ENCODE measurements at regions not wholly inside any gene's neighbourhood (a gene's known extent, or its start where the extent isn't known, plus 50 kb on each side); places are given as distances from the start of the nearest gene placed in this dataset.

DNA sequence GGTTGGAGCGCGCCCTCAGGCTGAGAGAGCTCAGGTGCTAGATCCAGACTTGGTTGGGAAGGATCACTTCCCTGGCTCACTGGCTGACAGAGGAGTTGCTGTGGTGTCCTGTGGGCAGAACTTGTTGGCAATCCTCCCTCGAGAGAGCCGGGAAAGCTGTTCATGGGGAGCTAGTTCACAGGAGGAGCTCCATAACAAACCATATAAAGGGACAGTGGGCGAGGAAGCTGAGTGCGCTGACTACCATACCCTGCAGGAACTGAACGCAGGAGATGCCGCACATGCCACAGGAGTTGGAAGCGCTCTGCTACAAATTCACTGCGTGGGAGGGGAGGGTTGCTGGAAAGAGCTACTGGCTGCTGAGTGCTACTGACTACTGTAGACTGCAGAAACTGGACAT lies 243.2 kb downstream of the OGFRL1 start:
- no peak for DNase-seq

DNA sequence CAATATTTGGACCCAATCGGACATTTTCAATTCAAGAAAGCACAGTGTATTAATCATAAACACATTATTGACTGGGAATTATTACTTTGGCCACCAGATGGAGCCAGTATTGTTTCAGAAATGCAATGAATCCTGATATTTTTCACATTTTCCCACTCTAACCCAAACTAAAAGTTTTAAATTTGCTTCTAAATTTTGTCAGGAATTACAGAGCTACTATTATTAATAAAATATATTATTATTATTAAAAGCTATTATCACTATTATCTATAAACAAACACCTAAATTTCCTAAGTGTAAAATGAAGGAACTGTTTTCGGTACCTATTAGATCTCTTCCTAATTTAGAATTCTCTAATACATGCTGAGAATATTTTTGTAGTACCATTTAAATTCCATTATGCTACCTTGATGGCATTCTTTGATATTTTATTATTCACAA lies 245.3 kb downstream of the OGFRL1 start:
- DNase-seq = no peak

DNA sequence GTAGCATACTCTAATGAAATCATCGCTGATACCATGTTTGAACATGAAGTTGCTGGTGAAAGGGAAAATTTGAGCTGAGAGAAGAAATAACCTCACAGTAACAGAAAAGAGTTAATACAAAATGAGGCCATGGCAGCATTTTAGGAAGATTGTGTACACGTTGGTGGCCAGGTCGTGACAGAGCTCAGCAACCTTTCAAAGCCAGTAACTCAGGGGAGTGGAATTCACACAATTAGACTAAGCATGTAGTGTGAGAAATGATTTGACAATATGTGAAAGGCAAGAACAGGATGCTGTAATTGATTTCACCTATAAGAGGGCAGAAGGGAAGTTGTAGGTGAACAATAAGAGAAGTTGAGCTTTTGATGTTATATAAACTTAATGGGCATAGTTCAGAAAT lies 246.3 kb downstream of the OGFRL1 start:
- no peak for DNase-seq

DNA sequence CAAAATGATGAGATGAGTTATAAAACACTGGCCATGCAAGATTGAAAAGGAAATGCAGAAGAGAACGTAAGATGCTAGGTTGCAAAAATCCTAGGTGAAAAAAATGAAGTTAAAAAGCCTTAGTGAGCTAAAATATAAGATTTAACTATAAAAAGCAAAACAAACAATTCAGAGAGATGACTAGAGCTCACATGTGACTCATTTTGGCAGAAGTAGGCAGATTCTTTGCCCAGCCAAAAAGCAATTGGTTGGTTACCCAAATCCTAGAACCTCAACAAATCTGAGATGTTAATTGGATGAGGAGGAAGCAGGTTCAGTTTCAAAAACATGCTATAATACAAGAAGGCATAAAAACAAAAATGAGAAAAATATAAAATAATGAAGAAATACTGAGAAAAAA lies 249.1 kb downstream of the OGFRL1 start:
- DNase-seq = peak; percentile 31

DNA sequence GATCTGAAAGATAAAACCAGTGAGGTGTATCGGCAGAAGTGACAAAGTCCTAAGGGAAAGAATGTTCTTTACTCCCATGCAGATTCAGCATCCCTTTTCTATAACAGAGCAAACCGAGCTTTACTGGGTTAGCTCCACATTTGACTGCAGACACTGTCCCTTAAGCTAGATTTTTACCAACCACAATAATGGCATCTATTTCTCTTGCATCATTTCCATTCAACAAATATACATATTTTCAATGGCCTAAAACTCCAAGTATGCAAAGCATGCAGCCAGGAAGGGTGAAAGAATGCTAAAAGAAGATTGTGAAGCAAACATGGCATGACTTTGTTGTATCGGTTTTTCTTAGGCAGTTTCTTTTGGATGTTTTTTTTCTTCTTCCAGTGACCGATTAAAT lies 255.4 kb downstream of the OGFRL1 start:
- DNase-seq = no peak

DNA sequence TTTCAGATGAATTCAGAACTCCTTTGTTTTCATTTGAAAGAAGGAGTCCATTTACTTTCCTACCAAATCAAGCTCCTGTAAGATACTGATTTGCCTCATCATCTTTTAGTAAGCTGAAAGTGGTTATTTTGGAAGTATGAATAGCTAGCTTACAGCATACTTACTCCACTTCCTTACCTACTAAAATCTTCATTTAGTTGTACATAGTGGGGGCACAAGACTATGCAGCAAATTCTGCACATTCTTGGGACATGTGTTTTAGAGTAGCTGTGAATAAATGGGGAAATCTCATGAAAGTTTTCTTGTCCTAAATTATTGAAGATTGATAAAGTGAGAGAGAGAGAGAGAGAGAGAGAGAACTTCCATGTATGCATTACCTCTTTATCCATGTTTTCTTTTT lies 256.3 kb downstream of the OGFRL1 start:
- DNase-seq = no peak

DNA sequence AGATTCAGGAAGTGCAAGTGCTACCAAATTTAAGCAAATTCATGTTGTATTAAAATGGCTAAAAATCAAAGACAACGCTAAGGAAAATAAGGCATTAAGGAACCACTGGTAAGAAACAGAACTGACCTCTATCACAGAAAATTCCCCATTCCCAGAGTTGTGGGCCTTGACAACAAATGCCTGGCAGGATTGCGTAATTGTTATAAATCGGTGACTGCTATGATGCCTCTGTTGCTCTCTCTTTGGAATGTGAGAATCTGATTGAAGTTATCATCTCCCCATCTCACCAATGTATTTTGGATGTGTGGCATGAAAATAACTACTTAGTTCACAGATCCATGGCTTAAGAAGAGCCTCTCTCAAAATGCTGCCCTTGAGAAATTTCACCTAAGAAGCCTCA lies 257.3 kb downstream of the OGFRL1 start:
- no peak for DNase-seq

DNA sequence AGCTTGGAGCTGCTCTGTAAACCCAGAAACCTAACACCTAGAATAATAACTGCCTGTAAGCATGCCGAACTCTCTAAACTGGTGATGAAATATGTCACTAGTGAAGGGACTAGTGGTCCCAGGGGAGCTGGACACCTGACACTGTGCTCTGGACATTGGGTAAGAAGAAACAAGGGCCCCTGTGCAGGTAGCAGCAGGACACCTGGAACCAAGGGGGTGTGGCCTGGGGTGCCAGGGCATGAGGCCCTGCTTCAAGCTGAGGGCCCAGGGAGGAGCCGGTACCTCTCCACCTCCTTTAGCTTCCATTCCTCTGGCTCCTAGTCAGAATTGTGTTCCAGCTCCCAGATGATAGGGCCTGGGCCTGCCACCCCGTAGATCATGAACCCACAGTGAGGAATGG lies 263.2 kb downstream of the OGFRL1 start:
- DNase-seq = no peak

DNA sequence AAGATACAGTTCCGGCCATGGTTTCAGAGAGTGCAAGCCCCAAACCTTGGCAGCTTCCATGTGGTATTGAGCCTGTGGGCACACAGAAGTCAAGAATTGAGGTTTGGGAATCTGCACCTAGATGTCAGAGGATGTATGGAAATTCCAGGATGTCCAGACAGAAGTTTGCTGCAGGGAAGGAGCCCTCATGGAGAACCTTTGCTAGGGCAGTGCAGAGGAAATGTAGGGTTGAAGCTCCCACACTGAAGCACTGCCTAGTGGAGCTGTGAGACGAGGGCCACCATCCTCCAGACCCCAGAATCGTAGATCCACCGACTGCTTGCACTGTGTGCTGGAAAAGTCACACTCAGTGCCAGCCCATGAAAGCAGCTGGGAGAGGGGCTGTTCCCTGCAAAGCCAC lies 267.5 kb downstream of the OGFRL1 start:
- no peak for DNase-seq

DNA sequence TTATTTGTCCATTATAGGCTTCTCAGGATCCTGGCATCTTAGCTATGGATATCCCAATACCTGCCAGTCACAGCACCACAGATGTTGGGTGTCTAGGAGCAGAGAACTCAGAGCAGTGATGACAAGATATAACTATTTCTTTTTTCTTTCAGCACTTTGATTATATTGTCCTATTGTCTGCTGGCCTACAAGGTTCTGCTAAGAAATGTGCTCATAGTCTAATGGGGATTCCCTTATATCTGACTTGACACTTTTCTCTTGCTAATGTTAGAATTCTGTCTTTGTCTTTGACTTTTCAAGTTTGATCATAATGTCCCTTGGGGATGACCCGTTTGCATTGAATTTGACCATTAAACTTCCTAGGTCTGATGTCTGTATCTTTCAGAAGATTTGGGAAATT lies 270.4 kb downstream of the OGFRL1 start:
- no peak for DNase-seq

DNA sequence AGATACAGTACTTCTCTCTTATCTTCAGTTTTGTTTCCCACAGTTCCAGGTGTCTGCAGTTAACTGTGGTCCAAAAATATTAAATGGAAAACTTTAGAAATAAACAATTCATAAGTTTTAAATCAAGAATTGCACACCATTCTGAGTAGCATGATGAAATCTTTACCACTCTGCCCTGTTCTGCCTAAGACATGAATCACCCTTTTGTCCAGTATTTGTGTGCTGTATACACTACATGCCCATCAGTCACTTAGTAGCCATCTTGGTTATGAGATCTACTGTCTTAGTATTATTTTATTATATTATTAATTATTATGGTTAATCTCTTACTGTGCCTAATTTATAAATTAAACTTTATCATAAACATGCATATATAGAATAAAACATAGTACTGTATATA lies 279.0 kb downstream of the OGFRL1 start:
- DNase-seq = no peak

DNA sequence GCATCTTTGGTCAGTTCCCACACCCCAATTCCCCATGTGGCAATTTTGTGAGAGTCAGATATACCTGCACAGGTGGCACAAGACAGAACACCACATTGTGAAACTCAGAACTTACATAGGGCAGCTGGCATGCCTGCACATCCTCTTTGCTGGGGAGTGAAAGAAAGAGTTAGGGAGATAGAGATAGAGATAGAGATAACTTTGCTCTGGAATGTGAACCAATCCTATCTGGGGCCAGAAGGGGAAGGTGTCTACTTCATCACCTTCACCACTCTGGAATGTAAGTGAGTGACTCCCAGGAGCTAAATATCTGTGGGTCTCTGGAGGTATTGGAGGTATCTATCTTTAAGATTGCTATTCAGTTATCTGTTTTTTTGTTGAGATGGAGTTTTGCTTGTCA lies 289.2 kb downstream of the OGFRL1 start:
- no peak for DNase-seq

DNA sequence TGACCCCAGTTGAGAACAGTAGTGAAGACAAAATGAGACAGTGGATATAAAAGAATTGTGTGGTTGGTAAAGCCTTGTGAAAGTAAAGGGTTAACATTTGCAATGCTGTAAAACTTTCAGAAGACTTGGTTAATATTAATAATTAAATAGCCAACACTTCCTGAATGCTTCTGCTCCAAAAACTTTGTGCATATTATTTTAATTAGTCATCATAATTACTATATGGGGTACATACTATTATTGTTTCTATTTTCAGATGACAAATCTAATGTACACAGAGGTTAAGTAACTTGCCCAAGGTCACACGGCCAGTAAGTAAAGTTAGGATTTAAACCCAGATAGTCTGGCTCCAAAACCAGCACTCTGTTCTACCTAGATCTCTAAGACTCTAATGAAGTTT lies 291.3 kb downstream of the OGFRL1 start:
- DNase-seq = no peak

DNA sequence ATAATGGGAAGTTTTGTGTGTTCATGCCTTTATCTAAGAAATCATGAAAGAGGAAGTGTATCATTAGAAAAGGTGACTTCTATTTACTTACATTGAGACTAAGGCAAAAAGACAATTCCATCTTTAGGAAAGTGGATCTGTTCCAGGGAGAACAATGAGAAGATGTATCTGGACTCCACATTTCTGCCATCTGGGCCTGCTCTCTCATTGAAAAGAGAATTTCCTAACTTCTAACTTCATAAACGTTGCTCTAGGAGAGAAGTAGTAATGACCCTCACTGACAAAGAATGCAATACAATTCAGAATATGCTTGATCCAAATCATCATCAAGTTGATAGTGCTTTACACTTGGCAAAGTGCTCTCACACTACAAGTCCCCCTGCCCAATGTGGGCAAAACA lies 294.2 kb downstream of the OGFRL1 start:
- no peak for DNase-seq

DNA sequence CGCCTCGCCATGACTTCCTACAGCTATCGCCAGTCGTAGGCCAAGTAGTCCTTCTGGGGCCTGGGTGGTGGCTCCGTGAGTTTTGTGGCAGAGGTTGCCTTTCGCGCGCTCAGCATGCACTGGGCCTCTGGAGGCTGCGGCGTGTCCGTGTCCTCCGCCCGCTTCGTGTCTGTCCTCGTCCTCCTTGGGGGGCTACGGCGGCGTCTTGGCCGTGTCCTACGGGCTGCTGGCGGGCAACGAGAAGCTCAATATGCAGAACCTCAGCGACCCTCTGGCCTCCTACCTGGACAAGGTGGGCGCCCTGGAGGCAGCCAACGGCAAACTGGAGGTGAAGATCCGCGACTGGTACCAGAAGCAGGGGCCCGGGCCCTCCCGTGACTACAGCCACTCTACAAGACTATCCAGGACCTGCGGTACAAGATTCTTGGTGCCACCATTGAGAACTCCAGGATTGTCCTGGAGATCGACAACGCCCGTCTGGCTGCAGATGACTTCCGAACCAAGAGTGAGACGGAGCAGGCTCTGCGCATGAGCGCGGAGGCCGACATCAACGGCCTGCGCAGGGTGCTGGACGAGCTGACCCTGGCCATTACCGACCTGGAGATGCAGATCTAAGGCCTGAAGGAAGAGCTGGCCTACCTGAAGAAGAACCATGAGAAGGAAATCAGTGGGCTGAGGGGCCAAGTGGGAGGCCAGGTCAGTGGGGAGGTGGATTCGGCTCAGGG lies 296.3 kb downstream of the OGFRL1 start:
- no peak for DNase-seq

DNA sequence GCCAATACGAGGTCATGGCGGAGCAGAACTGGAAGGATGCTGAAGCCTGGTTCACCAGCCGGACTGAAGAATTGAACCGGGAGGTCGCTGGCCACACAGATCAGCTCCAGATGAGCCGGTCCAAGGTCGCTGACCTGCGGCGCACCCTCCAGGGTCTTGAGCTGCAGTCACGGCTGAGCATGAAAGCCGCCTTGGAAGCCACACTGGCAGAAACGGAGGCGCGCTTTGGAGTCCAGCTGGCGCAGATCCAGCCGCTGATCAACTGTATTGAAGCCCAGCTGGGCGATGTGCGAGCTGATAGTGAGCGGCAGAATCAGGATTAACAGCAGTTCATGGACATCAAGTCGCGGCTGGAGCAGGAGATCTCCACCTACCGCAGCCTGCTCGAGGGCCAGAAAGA lies 296.9 kb downstream of the OGFRL1 start:
- DNase-seq = no peak

DNA sequence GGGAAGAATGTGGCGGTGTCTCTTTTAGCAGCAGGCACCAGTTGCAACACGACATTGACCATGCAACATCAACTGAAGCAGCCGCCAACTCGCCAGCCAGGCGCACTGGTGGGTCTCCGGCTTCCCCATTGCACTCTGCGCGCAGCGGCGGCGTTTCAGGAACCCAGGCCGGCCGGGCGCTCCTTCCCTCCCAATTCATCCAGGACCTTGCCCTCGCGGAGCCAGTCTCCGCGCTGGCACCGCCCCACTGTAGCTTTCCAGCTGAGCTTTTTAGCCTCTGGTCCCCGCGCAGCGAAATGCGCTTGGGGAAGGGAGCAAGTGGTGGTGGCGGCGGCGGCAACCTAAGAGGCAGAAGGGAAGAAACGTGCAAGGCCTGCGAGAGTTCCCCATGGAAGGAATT lies 297.9 kb upstream of the RIMS1 start:
- no peak for DNase-seq

DNA sequence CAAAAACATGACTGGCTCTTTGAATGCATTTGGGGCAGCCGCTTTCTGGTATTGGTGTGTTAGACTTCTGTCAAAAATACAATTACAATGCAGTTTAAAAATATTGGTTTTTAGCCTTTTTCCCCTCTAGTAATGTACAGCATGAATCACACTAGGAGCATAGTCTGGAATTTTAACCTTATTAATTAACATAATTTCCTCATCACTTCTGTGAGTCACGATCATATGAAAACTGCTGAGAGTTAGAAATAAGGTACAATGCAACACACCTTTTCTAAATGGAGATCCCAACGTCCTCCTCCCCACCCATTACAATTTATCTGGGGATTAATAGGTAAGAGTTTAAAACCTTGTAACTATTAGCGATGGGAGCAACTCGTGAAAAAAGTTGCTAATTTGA lies 297.1 kb upstream of the RIMS1 start:
- no peak for DNase-seq

DNA sequence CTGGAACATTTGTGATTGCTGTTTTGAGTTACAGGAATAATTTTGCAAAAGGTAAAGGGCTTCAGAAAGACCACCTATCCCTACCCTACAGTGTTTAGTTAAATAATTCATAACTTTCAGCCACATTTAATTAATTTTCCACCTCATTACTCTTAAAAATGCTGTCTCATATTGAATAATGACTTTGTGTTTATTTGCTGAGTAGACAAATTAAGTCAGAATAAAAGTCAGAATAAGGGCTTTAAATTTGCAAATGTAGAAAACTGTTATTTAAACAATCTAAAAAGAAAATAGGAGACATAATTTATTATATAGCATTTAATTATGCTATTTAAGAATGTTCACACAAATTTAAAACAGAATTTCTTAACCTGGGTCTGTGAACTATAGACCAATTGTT lies 293.7 kb upstream of the RIMS1 start:
- DNase-seq = no peak

DNA sequence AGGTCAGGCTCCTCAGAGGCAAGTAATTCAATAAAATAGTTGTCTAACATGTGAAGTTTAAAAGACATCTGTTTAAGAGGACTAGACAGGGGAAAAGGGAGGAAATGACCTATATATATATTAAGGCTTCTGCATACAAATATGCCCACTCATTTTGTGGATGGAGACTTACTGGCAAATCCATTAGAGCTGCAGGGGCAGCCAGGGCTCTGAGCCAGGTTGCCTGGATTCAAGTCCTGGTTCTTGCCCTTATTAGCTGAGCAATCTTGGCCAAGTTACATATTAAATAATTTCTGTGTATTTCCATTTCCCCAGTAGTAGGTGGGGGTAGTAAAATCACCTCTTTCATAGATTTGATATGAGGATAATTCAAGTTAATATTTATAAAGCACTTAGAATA lies 287.0 kb upstream of the RIMS1 start:
- DNase-seq = no peak

DNA sequence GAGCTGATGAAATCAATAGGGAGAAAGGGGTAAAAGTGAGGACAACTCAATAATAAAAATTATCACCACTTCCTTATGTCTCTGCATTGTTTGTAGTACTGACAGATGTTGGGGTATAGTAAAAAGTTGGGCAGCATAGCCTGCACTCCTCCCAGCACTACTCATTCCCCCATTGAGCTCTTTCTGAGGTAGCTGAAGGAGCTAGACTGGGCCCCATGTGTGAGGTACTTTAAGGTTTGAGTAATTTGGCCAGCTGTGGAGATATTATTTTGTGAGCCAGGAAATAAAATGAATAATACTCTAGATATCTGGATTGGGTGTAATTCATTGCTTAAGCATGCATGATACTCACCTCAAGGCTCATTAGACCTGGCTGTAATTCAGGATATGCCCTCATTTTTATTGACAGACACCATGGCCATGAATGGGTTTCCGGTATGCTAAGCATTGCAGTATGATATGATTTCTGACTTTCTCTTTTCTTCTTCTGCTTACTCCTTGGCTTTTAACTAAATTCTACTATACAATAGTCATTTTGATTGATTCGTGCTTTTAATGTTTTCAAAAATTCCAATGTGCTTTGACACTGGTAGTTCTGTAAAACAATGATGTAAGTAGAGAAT lies 283.9 kb upstream of the RIMS1 start:
- no peak for DNase-seq

DNA sequence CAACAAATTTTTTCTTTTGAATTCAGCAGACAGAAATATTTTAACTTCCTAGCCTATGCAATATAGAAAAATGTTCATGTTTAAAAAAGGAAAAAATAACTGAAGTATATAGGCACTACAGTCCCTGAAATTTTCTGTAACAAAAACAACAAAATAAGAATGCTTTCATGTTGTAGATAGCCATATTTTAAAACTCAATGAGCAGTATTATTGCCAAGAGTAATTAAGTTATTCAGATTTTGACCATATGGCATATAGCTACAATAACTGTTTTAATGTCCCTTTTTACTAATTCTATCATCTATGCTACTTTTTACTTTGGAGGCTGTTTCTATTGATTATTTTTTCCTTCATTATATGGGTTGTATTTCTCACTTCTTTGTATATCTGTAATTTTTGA lies 283.3 kb upstream of the RIMS1 start:
- DNase-seq = no peak

DNA sequence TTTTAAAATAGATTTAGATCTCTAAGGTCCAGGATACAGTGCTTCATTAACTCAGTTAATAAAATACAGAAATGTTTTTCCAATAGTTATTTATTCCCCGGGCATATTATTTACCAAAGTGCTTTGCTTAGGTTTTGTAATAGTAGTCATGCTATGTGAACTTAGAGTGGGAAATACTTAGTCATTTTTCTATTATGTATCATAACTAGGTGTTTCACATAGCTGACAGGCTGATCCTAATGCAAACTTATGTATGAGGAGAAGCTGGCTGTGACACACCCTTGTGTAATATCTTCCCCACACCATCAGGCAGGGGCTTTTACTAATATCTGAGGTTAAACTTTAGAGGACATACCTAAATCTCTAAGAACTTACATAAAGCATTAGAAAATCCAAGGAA lies 277.7 kb upstream of the RIMS1 start:
- no peak for DNase-seq

DNA sequence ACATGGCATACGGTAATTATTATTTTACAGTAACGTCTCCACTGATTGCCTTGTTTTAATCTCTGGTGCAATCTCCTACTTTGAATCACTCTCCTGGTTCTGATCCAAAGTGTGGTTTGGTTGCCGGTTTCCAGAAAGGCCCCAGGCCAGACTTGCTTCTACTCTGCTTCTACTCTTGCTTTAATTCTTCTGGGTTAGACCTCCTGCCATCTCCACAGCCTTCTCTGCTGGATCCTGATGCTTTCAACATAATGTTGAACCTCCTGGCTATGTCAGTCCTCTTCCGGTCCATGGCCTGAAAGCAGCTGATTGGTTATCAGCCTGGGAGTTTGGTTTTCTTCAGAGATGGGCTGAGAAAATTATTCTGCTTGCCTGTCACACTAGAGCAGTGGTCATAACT lies 266.5 kb upstream of the RIMS1 start:
- no peak for DNase-seq

DNA sequence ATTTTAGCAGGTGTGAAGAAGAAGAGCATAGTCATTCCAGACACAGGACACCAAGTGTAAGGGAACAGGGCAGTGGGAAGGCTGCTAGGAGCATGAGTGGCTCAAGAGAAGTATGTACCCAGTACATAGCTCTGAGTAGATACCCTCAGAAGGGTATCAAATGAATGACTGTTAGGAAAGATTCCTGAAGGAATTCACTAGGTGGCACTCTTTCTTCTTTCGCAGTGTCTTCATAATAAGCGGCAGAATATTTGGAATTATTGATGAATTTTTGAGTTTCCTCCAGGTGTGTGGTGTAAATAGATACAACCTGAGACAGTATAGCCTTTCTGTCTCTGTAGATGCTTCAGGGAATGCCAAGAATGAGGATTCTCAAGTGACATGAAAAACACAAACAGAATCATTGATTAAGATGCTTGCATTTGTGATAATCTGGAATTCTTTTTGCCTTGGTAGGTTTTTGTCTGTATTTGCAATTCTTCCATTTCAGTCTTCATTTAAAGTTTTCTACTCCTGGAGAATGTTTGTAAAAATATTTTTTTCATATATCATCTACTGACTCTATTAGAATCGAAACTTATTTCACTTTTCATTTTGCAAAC lies 264.3 kb upstream of the RIMS1 start:
- DNase-seq = peak; percentile 17
